Lung (tissue), 11 donors: ENCODE measurements at regions not wholly inside any gene's neighbourhood (a gene's known extent, or its start where the extent isn't known, plus 50 kb on each side); places are given as distances from the start of the nearest gene placed in this dataset.

ENCODE experiments used
- ATAC-seq: fragments of 200-7000 bp; cut with Tn5 transposase; one replicate; pipeline ENCODE4 v1.9.1; 2020; ENCODE audit warnings: moderate number of reproducible peaks; ENCODE audit not compliant: insufficient read depth, low FRiP score
- DNase-seq, 3 donors: peaks; one replicate each; pipeline ENCODE4 v3.0.0-alpha.2; 2013 to 2017
- H3K27ac ChIP-seq, 2 donors: one replicate each; pipeline ENCODE4 v1.5.1; 2013; ENCODE audit warnings: mild to moderate bottlenecking in 2 of 2, moderate library complexity in 2 of 2, control low read depth in 1 of 2, inconsistent platforms in 1 of 2, low read depth in 1 of 2, low read length in 1 of 2
- H3K27me3 ChIP-seq, 3 donors: one replicate each; pipeline ENCODE4 v1.5.1; 2013; ENCODE audit warnings: low read length in 2 of 3; ENCODE audit not compliant: control insufficient read depth in 3 of 3, insufficient read depth in 3 of 3
- H3K36me3 ChIP-seq, 4 donors: one replicate each; pipeline ENCODE4 v1.5.1; 2013; ENCODE audit warnings: low read length in 4 of 4, mild to moderate bottlenecking in 1 of 4, moderate library complexity in 1 of 4; ENCODE audit not compliant: control insufficient read depth in 4 of 4, insufficient read depth in 4 of 4
- H3K4me1 ChIP-seq, 5 donors: one replicate each; pipeline ENCODE4 v1.5.1; 2013; ENCODE audit warnings: low read length in 5 of 5, mild to moderate bottlenecking in 2 of 5, moderate library complexity in 1 of 5; ENCODE audit not compliant: control insufficient read depth in 5 of 5, insufficient read depth in 5 of 5
- H3K4me3 ChIP-seq: one replicate; pipeline ENCODE4 v1.5.1; 2013; ENCODE audit warnings: mild to moderate bottlenecking, control low read depth, moderate library complexity
- H3K9ac ChIP-seq, 2 donors: one replicate each; pipeline ENCODE4 v1.5.1; 2013; ENCODE audit warnings: low read length in 2 of 2, control low read depth in 1 of 2; ENCODE audit not compliant: insufficient read depth in 1 of 2
- H3K9me3 ChIP-seq, 4 donors: one replicate each; pipeline ENCODE4 v1.5.1; 2013; ENCODE audit warnings: low read length in 3 of 4, mild to moderate bottlenecking in 1 of 4, moderate library complexity in 1 of 4; ENCODE audit not compliant: control insufficient read depth in 4 of 4, insufficient read depth in 3 of 4
- WGBS, 2 donors: extraction: QIAGEN DNeasy Blood & Tissue Kit; methylation state at CpG; one replicate each; pipeline ENCODE4 v1.1.7; 2013; 5-methylcytosine and 5-hydroxymethylcytosine counted together
- TF ChIP-seq, protein P1 (sequence below): IDR thresholded peaks from 2 replicates; pipeline ENCODE4 v1.5.1; 2012; ENCODE audit warnings: mild to moderate bottlenecking; ENCODE audit errors: control extremely low read depth, extremely low read depth
- donor health status: control.
- donor health status: control.
- donor health status: Bipolar disorder and iron deficiency.
- donor health status: healthy.
- donor health status: DM: yes; HTN: yes; CAD: no.

DNA sequence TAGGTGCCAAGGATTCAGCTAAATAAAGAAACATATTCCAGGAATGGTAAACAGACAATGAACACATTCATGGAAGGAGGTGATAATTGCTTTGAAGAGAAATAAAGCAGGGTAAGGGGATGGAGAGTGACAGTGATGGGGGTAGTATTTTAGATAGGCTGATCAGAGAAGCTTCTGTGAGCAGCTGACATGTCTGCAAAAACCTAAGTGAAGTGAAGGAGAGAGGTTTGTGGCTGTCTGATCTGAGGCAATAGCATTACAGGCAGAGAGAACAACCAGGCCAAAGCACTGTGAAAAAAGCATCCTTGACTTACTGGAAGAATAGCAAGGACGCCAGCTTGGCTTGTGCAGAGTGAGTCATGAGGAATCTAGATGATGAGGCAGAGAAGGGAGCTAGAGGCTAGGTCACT lies 271.9 kb upstream of the GATB start:
- 89 to 100% methylated on average over 1 of the region's 1 CpG for WGBS, 2 donors
- H3K4me1 ChIP-seq = peaks cover 0 to 7% (median 0%) of the 10 kb centered on the region in 5 donors
- TF ChIP-seq, protein P1, sequence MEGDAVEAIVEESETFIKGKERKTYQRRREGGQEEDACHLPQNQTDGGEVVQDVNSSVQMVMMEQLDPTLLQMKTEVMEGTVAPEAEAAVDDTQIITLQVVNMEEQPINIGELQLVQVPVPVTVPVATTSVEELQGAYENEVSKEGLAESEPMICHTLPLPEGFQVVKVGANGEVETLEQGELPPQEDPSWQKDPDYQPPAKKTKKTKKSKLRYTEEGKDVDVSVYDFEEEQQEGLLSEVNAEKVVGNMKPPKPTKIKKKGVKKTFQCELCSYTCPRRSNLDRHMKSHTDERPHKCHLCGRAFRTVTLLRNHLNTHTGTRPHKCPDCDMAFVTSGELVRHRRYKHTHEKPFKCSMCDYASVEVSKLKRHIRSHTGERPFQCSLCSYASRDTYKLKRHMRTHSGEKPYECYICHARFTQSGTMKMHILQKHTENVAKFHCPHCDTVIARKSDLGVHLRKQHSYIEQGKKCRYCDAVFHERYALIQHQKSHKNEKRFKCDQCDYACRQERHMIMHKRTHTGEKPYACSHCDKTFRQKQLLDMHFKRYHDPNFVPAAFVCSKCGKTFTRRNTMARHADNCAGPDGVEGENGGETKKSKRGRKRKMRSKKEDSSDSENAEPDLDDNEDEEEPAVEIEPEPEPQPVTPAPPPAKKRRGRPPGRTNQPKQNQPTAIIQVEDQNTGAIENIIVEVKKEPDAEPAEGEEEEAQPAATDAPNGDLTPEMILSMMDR = no peak
- no peak overlapping the region for H3K4me3 ChIP-seq
- DNase-seq (no peak), ATAC-seq (no peak)
- peaks cover 0 to 3% (median 0%) of the 10 kb centered on the region in 4 donors for H3K9me3 ChIP-seq
- no peak overlapping the region for H3K9ac ChIP-seq
- H3K27me3 ChIP-seq = no peaks in the 10 kb centered on the region
- H3K27ac ChIP-seq = peak overlapping the region in 1 of 2 donors; percentile 89
- no peaks in the 10 kb centered on the region for H3K36me3 ChIP-seq

DNA sequence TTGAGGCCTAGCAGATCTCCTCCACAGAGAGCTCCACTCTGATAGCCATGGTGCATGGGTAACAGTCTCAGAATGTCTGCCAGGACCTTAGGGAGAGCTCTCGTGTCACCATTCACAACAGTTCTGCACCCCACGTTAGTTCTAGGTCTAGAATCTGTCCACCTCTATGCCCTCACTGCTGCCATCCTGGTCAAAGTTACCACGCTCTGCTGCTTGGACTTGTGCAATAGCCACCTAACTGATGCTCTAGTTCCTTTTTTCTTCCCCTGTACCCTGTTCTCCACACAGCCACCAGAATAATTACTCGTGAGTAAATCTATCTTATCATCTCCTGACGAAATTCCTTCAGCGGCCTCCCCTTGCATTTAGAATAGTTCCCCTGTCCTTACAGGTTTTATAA lies 268.8 kb upstream of the GATB start:
- Histone ChIP-seq H3K9me3 (peaks cover 0 to 2% (median 0%) of the 10 kb centered on the region in 4 donors), H3K9ac (no peak overlapping the region), H3K4me3 (no peak overlapping the region), H3K27me3 (no peaks in the 10 kb centered on the region), H3K27ac (no peak overlapping the region), H3K36me3 (no peaks in the 10 kb centered on the region), H3K4me1 (no peaks in the 10 kb centered on the region)
- TF ChIP-seq, protein P1 = no peak
- no peak for DNase-seq
- WGBS, 2 donors = 70 to 79% methylated on average over 6 of the region's 6 CpGs
- ATAC-seq = no peak

DNA sequence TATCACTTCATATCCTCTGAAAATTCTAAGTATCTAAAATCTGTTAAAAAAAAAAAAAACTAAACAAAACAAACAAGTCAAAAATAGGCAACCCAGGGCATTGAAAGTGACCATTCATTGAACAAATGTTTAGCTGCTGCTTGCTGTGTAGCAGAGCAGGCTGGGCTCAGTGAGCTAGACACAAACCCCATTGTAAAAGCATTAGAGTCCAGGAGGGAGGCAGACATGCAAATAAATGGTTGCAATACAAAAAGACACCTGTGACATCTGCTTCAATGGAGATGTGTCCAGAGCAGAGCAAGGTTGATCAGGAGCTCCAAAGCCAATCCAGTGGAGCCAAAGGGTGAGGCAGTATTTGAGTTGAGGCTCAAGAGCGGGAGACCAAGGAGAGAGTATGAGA lies 267.3 kb upstream of the GATB start:
- ATAC-seq (no peak), DNase-seq (no peak)
- H3K9ac ChIP-seq = no peak overlapping the region
- no peak overlapping the region for H3K4me3 ChIP-seq
- TF ChIP-seq, protein P1 = no peak
- no peaks in the 10 kb centered on the region for H3K4me1 ChIP-seq
- 99 to 100% methylated on average over 1 of the region's 1 CpG for WGBS, 2 donors
- no peak overlapping the region for H3K27ac ChIP-seq
- no peaks in the 10 kb centered on the region for H3K36me3 ChIP-seq
- no peaks in the 10 kb centered on the region for H3K27me3 ChIP-seq
- H3K9me3 ChIP-seq = peaks cover 0 to 2% (median 0%) of the 10 kb centered on the region in 4 donors

DNA sequence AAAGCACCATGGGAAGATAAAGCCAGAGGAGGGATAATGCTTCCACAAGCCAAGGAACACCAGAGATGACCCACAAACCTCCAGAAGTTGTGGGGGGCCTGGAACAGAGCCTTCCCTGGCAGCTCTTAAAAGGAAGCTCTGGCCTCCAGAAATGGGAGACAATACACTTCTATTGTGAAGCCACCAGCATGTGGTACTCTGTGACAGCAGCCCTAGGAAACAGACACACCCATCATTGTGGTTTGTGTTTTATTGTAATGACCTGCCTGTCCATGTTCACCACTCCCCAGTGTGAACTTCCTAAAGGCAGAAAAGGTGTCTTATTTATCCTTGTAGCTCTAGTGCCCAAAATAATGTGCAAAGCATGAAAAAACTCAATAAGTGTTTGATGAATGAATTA lies 264.1 kb upstream of the GATB start:
- Histone ChIP-seq H3K27me3 (no peaks in the 10 kb centered on the region), H3K36me3 (no peaks in the 10 kb centered on the region), H3K9me3 (peaks cover 0 to 2% (median 0%) of the 10 kb centered on the region in 4 donors), H3K9ac (no peak overlapping the region), H3K27ac (no peak overlapping the region), H3K4me3 (no peak overlapping the region), H3K4me1 (peaks cover 0 to 5% (median 0%) of the 10 kb centered on the region in 5 donors)
- no peak for ATAC-seq
- TF ChIP-seq, protein P1 = no peak
- DNase-seq = no peak
